Activated CD8-positive, alpha-beta T cell treated with anti-CD3 and anti-CD28 coated beads for 36 hours (primary cell): ENCODE measurements at regions not wholly inside any gene's neighbourhood (a gene's known extent, or its start where the extent isn't known, plus 50 kb on each side); places are given as distances from the start of the nearest gene placed in this dataset.

Source experiments
- ATAC-seq: fragments of 200-7000 bp; cut with Tn5 transposase; one replicate; pipeline ENCODE4 v1.10.0; 2021; ENCODE audit warnings: mild to moderate bottlenecking, moderate library complexity
- CTCF ChIA-PET: fragments of 350-600 bp; sonication (Branson Sonifier 250); formaldehyde crosslinking; loops from one replicate; lab custom pipeline; 2021; ENCODE audit warnings: antibody characterized with exemption; lab: Charles Lee
- POLR2A ChIA-PET: fragments of 350-600 bp; sonication (Branson Sonifier 250); formaldehyde crosslinking; loops from one replicate; lab custom pipeline; 2021; ENCODE audit warnings: antibody characterized with exemption; lab: Charles Lee
- DNase-seq: peaks from one replicate; pipeline ENCODE4 v3.0.0-alpha.2; 2020
- H3K27ac Mint-ChIP-seq: one replicate; pipeline ENCODE4 v1.8.0; 2021; ENCODE audit warnings: mild to moderate bottlenecking, mixed read lengths
- H3K27me3 Mint-ChIP-seq: one replicate; pipeline ENCODE4 v1.8.0; 2021; ENCODE audit warnings: mixed read lengths
- H3K36me3 Mint-ChIP-seq: one replicate; pipeline ENCODE4 v1.8.0; 2021; ENCODE audit warnings: low read depth, mixed read lengths
- H3K4me1 Mint-ChIP-seq: one replicate; pipeline ENCODE4 v1.8.0; 2021; ENCODE audit warnings: low read depth, mixed read lengths
- H3K4me3 Mint-ChIP-seq: one replicate; pipeline ENCODE4 v1.8.0; 2021; ENCODE audit warnings: mild to moderate bottlenecking, moderate library complexity, mixed read lengths
- H3K9me3 Mint-ChIP-seq: one replicate; pipeline ENCODE4 v1.8.0; 2021; ENCODE audit warnings: mixed read lengths
- intact Hi-C: fragments of 100-400 bp; cut with micrococcal nuclease; formaldehyde crosslinking; loops from one replicate; pipeline ENCODE4 v1.10.0; 2022
- TF ChIP-seq, protein P1 (sequence below): fragments of 200-600 bp; IDR thresholded peaks from one replicate; pipeline ENCODE4 v1.8.0; 2022; ENCODE audit warnings: antibody characterized with exemption, mild to moderate bottlenecking

- ChIA-PET CTCF (no interaction called here), POLR2A (no interaction called here)
- Mint-ChIP-seq H3K9me3 (no peaks in the 10 kb centered on the region), H3K27me3 (no peaks in the 10 kb centered on the region), H3K36me3 (no peaks in the 10 kb centered on the region), H3K4me3 (no peak overlapping the region), H3K4me1 (no peaks in the 10 kb centered on the region), H3K27ac (no peak overlapping the region)
- intact Hi-C loops: no loop called here
- ATAC-seq (no peak), DNase-seq (no peak)
- TF ChIP-seq, protein P1, sequence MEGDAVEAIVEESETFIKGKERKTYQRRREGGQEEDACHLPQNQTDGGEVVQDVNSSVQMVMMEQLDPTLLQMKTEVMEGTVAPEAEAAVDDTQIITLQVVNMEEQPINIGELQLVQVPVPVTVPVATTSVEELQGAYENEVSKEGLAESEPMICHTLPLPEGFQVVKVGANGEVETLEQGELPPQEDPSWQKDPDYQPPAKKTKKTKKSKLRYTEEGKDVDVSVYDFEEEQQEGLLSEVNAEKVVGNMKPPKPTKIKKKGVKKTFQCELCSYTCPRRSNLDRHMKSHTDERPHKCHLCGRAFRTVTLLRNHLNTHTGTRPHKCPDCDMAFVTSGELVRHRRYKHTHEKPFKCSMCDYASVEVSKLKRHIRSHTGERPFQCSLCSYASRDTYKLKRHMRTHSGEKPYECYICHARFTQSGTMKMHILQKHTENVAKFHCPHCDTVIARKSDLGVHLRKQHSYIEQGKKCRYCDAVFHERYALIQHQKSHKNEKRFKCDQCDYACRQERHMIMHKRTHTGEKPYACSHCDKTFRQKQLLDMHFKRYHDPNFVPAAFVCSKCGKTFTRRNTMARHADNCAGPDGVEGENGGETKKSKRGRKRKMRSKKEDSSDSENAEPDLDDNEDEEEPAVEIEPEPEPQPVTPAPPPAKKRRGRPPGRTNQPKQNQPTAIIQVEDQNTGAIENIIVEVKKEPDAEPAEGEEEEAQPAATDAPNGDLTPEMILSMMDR: no peak
These were observed 116.8 kb downstream of the RMI2 start for GRCh38 chr16:11462036-11462435.

DNA sequence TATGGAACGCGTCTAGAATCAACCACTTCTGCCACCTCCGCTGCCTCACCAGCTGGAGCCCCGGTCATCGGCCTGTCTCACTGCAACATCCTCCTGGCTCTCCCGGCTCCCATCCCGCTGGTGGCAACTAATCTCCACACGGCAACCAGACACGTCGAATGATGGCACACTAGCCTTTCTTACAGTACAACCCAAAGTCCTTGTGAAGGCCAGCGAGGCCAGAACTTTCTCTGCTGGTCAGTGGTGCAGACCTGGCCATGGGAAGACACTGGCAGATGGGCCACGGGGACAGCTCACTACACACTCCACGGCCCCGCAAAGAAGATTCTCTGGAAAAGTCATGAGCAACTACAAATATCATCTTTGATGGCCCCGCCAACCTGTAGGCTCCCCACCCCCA, 117.6 kb downstream of the RMI2 start:
- ChIA-PET POLR2A (no interaction called here), CTCF (no interaction called here)
- DNase-seq (no peak), ATAC-seq (no peak)
- no peaks in the 10 kb centered on the region for H3K27me3 Mint-ChIP-seq
- TF ChIP-seq, protein P1: no peak
- no peaks in the 10 kb centered on the region for H3K36me3 Mint-ChIP-seq
- intact Hi-C loops: no loop called here
- no peaks in the 10 kb centered on the region for H3K9me3 Mint-ChIP-seq
- no peaks in the 10 kb centered on the region for H3K4me1 Mint-ChIP-seq
- no peak overlapping the region for H3K4me3 Mint-ChIP-seq
- no peak overlapping the region for H3K27ac Mint-ChIP-seq

- Mint-ChIP-seq H3K4me3 (no peak overlapping the region), H3K36me3 (no peaks in the 10 kb centered on the region), H3K27me3 (no peaks in the 10 kb centered on the region), H3K4me1 (no peaks in the 10 kb centered on the region), H3K9me3 (no peaks in the 10 kb centered on the region), H3K27ac (no peak overlapping the region)
- no peak for ATAC-seq
- TF ChIP-seq, protein P1: no peak
- DNase-seq: no peak
- POLR2A ChIA-PET: interaction anchor here (0.9 kb wide), 1 partner anchor 10 kb away, joined by 4 read pairs; no protein-coding TSS in a partner anchor
- CTCF ChIA-PET: interaction anchor here (0.7 to 2.5 kb wide), 4 partner anchors 58 to 93 kb away, joined by 3 to 9 read pairs (median 6); no protein-coding TSS in a partner anchor
- intact Hi-C loops: no loop called here
These were observed 119.0 kb downstream of the RMI2 start for GRCh38 chr16:11464241-11464640.

GRCh38 chr16:11465675-11466074, 120.4 kb downstream of the RMI2 start:
- ATAC-seq: no peak
- H3K9me3 Mint-ChIP-seq: no peaks in the 10 kb centered on the region

GRCh38 chr16:11470676-11471415, 115.9 kb downstream of the LITAF start:
- ChIA-PET CTCF (interaction anchor here (1.1 kb wide), 1 partner anchor 64 kb away, joined by 3 read pairs; no protein-coding TSS in a partner anchor), POLR2A (no interaction called here)
- Mint-ChIP-seq H3K27me3 (no peaks in the 10 kb centered on the region), H3K27ac (no peak overlapping the region), H3K4me3 (no peak overlapping the region), H3K36me3 (no peaks in the 10 kb centered on the region), H3K9me3 (no peaks in the 10 kb centered on the region), H3K4me1 (no peaks in the 10 kb centered on the region)
- TF ChIP-seq, protein P1: no peak
- intact Hi-C loops: no loop called here
- DNase-seq (no peak), ATAC-seq (no peak)

More at GRCh38 chr16:11465675-11466074, 120.4 kb downstream of the RMI2 start:
- TF ChIP-seq, protein P1: no peak
- H3K4me1 Mint-ChIP-seq: no peaks in the 10 kb centered on the region
- no peak overlapping the region for H3K27ac Mint-ChIP-seq
- no peaks in the 10 kb centered on the region for H3K27me3 Mint-ChIP-seq
- CTCF ChIA-PET: interaction anchor here (0.9 to 2.5 kb wide), 2 partner anchors 66 to 70 kb away, joined by 3 to 9 read pairs; no protein-coding TSS in a partner anchor
- DNase-seq: no peak
- intact Hi-C loops: no loop called here
- H3K4me3 Mint-ChIP-seq: no peak overlapping the region
- no peaks in the 10 kb centered on the region for H3K36me3 Mint-ChIP-seq
- POLR2A ChIA-PET: no interaction called here
